ENCODE measurements at regions not wholly inside any gene's neighbourhood (a gene's known extent, or its start where the extent isn't known, plus 50 kb on each side); places are given as distances from the start of the nearest gene placed in this dataset.

DNA sequence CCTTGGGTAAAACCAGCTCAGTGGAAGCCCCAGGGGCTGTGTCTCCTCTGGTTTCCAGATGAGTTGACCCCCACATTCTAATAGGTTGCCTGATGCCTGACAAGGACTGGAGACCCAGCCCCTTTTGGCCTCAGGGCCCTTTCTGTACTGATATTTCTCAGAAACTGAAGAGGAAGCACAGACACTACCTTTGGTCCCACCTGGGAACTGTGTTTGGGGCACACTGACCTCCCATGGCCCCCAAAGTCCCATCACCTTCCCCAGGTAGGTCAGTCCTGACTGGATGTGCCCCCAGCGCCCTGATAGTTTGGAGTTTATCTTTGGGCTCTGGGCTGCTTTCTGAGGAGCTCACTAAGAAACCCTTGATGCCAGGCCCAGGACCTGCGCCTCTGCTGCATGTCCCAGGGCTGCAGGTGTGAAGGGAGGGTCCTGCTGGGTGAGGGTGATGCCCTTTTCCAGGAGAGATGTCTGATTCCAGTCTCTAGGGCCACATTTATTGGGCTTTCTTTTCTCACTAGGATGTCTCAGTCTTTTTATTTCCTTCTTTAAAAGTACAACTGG lies 106.7 kb downstream of the GGTLC2 start:
- TF ChIP-seq, protein P1, sequence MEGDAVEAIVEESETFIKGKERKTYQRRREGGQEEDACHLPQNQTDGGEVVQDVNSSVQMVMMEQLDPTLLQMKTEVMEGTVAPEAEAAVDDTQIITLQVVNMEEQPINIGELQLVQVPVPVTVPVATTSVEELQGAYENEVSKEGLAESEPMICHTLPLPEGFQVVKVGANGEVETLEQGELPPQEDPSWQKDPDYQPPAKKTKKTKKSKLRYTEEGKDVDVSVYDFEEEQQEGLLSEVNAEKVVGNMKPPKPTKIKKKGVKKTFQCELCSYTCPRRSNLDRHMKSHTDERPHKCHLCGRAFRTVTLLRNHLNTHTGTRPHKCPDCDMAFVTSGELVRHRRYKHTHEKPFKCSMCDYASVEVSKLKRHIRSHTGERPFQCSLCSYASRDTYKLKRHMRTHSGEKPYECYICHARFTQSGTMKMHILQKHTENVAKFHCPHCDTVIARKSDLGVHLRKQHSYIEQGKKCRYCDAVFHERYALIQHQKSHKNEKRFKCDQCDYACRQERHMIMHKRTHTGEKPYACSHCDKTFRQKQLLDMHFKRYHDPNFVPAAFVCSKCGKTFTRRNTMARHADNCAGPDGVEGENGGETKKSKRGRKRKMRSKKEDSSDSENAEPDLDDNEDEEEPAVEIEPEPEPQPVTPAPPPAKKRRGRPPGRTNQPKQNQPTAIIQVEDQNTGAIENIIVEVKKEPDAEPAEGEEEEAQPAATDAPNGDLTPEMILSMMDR (IDR thresholded peaks at IDR 0.05) = no peak
- H3K9me3 ChIP-seq = no peaks in the 10 kb centered on the region
- no peak overlapping the region for H3K4me3 ChIP-seq
- no peak for ATAC-seq
- intact Hi-C loops (cut with DNase I, micrococcal nuclease) = no loop called here
- no peak for DNase-seq
- H3K4me1 ChIP-seq (ENCODE audit: low read depth) = no peaks in the 10 kb centered on the region
- no peaks in the 10 kb centered on the region for H3K36me3 ChIP-seq (ENCODE audit: low read depth)

DNA sequence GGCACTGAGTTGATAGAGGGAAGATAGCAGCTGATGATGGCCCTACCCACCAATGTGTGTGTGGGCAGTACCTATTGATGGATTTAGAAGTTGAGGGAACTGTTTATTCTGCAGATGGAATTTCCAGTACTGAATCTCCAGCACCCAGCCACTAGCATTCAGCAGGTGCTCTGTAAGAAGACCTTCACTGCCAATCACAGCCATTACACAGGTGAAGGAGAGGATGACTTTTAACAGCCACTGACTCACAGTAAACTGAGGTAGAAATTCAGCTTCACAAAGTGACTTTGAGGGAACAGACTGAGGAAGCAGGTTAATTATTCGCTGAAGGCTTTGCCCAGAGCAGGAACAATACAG lies 107.8 kb downstream of the GGTLC2 start:
- DNase-seq = no peak
- intact Hi-C loops (cut with DNase I, micrococcal nuclease) = no loop called here

DNA sequence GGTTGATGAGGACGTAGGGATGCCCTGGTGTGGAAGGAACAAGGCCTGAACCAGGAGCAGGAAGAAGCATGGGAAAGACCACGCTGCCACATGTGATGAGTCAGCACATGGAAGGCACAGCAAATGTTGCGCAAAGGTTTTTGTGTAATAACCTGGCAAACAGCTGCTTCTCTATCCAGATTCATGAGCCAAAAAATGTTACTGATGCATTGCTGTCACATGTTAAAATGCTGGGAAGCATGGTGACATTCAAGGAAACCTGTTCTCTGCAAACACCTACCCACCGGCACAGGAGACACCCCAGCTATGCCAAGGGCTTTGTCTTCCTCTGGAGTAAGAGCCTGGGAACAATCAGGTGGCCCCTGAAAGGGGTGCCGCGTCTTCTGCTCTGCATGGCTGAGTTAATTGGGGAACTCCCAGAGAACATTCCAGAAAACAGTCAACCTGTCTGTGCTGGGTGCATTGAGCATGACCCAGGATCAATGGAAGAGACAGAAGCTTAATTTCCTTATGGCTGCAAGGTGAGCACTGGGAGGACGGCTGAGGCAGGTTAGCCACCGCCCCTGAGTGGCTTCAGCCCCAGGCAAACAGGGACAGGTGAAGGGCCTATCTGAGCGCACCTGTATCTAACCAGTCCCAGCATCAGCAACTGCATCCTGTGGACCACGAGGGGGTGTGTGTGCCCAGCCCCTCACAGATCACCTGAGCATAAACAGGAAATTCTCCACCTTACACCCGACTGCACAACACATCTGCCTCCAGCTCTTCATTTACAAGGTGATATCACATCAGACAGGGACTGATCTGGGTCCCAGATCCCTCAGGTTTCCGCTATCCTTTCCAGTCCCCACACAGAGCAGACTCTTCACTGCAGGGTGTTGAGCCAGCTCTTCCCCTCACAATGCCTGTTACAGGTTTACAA lies 108.4 kb downstream of the GGTLC2 start:
- DNase-seq (no peak), ATAC-seq (peak; percentile 46)
- Histone ChIP-seq H3K4me1 (ENCODE audit: low read depth) (no peaks in the 10 kb centered on the region), H3K36me3 (ENCODE audit: low read depth) (no peaks in the 10 kb centered on the region), H3K4me3 (no peak overlapping the region), H3K9me3 (no peaks in the 10 kb centered on the region)
- intact Hi-C loops (cut with DNase I, micrococcal nuclease) = no loop called here
- TF ChIP-seq, protein P1 (IDR thresholded peaks at IDR 0.05) = no peak

More for the DNA sequence above, 107.8 kb downstream of the GGTLC2 start:
- no peak for ATAC-seq
- Histone ChIP-seq H3K4me1 (ENCODE audit: low read depth) (no peaks in the 10 kb centered on the region), H3K36me3 (ENCODE audit: low read depth) (no peaks in the 10 kb centered on the region), H3K4me3 (no peak overlapping the region), H3K9me3 (no peaks in the 10 kb centered on the region)
- TF ChIP-seq, protein P1 (IDR thresholded peaks at IDR 0.05) = no peak

DNA sequence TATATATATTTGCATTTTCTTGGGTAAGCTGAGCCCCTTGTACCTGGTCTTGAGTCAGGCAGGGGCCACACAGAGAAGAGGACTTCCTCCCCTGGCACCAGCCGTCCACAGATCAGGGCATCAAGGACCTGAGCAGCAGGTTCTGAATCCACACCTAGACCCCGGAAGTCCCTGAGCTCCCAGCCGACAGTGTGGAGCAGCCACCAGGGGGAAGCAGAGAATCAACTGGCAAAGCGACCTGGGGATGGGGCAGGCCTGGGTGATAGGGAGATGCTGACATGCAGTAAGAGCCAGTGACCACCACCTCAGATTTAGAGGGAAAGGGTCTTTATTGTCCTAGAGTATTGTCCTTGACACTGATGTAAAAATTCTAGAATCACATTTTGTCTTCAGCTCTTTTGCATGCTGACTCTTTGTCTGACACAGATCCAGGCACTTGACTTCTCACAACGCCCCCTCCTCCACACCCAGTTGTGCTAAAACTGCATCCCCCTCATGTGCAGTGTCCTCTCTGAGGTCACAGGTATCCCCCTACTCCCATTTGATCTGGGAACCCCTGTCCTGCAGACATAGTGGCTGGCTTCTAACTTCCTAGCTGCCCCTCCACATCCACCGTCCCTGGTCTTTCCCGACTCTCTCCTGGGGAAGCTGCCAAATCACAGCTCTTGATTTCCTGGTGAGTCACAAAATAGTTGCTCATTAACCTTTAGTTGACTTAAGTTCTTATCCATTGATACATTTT lies 109.3 kb downstream of the GGTLC2 start:
- Histone ChIP-seq H3K36me3 (ENCODE audit: low read depth) (no peaks in the 10 kb centered on the region), H3K4me3 (no peak overlapping the region), H3K4me1 (ENCODE audit: low read depth) (no peaks in the 10 kb centered on the region), H3K9me3 (no peaks in the 10 kb centered on the region)
- intact Hi-C loops (cut with DNase I, micrococcal nuclease) = no loop called here
- TF ChIP-seq, protein P1 (IDR thresholded peaks at IDR 0.05) = peak; percentile 65
- peak; percentile 89 for ATAC-seq
- peak; percentile 76 to 83 (median 82) for DNase-seq

DNA sequence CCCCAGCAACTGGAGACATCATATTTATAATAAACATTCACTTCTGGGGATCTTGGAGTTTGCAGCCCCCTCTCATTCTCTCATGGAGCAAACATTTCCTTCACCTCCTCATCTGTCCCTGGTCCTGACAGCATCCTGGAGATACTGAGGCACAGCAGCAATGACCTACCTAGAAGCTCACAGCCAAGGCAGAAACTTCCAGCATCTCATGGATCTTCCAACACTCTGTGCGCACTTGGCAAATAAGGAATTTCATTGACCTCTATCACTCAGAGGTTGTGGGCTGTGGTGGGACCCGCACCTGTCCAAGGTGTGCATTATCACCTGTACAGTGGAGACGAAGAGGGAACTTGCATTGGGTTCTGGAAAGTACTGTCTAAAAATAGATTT lies 109.8 kb downstream of the GGTLC2 start:
- Histone ChIP-seq H3K36me3 (ENCODE audit: low read depth) (no peaks in the 10 kb centered on the region), H3K4me1 (ENCODE audit: low read depth) (no peaks in the 10 kb centered on the region), H3K4me3 (no peak overlapping the region), H3K9me3 (no peaks in the 10 kb centered on the region)
- intact Hi-C loops (cut with DNase I, micrococcal nuclease) = no loop called here
- ATAC-seq (no peak), DNase-seq (no peak)
- TF ChIP-seq, protein P1 (IDR thresholded peaks at IDR 0.05) = no peak
